HG02642 (cell line): ENCODE measurements at regions not wholly inside any gene's neighbourhood (a gene's known extent, or its start where the extent isn't known, plus 50 kb on each side); places are given as distances from the start of the nearest gene placed in this dataset.
A peak's percentile ranks its signal among the peaks of the same experiment; 100 is the strongest.

Source experiments
- ATAC-seq: cut with Tn5 transposase; IDR thresholded peaks from one replicate; pipeline ENCODE4 v1.9.1; 2021; ENCODE audit warnings: mild to moderate bottlenecking; ENCODE audit not compliant: unreplicated experiment, poor library complexity

DNA sequence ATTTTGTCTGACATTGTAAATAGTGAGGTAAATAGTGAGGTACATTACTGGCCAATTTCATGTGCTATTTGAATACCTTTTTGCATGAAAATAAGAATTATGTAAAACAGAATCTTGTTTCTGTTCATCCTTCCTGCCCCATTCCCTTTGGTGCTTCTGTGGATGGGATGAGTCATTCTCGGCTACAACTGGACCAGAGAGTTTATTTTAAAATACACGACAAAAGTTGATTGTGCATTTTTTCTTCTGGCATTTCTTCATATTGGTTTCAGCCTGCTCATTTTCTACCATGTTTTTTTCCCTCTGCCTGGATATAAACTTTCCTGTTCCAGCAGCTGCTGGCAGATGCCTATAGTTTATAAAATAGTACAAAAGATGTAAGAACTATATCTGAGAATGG is 107.5 kb downstream of the CYSLTR2 start:
- no peak for ATAC-seq

GRCh38 chr13:48769107-48769704 is 115.5 kb downstream of the CYSLTR2 start:
- peak; percentile 91 for ATAC-seq

GRCh38 chr13:48770372-48770771 is 116.6 kb downstream of the CYSLTR2 start:
- no peak for ATAC-seq

DNA sequence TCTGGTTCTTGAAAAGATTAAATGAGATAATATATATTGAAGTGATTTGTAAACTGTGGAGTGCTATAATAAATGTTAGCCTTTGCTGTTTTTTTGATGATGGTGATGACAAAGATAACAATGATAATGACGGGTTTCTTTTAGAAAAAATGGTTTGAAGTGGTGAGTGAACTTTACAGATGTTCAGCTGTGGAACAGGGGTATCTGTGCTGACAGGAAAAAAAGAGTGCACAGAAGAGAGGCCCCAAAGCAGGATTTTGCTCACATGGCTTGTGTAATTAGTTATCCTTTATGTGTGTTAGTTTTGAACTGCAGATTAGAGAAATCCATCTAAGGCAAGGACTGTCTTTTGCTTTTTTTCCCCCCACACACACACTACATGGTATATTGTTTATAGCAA is 119.2 kb downstream of the CYSLTR2 start:
- no peak for ATAC-seq

DNA sequence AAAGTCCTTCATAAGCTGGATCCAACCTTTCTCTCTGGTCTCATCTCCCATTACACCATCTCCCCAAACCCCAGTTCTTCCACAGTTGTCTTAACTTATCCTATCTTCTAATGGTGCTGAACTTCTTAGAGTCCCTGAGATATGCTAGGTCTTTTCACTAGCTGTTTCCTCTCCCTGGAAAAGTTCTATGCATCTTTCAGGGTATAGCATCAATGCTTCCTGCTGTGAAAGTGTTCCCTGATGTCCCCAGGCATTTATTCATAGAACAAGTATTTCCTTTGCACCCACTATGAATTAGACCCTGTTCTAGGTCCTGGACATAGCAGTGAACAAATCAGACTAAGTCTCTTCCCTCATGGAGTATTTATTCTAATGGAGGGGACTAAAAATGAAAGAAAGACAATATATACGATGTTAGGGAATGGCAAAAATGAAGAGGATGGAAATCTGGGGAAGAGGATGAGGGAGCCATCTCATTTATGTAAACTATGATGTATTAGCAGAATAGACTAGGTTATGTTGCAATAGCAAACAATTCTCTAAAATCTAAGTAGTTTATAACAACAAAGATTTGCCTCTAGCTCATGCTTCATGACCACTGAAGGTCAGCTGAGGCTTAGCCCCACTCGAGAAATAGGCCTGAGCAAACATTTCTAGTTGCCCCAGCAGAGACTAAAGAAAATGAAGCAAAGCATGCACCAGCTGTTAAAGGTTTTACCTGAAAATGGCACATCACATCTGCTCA is 120.0 kb downstream of the CYSLTR2 start:
- no peak for ATAC-seq

GRCh38 chr13:48775285-48775684 is 121.6 kb downstream of the CYSLTR2 start:
- ATAC-seq, result no peak

- no peak for ATAC-seq
Observed at GRCh38 chr13:48775804-48776203, 122.1 kb downstream of the CYSLTR2 start.

DNA sequence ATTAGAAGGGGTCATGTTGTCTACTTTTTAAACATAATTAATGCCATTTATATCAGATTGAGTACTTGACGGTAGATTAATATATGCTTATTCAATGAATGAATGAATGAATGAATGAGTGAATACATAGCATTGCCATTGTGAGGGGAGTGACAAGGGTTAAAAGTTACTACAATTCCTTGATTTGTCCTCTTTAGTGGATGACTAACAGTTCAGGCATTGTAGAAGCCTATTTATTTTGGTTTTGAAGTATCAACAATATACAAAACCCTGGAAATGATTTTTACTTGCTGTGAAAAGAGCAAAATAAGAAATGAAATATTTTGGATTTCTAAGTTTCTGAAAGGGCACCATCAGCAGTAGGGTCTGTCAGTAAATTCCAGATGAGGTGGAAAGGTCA is 122.7 kb downstream of the CYSLTR2 start:
- ATAC-seq, result no peak

DNA sequence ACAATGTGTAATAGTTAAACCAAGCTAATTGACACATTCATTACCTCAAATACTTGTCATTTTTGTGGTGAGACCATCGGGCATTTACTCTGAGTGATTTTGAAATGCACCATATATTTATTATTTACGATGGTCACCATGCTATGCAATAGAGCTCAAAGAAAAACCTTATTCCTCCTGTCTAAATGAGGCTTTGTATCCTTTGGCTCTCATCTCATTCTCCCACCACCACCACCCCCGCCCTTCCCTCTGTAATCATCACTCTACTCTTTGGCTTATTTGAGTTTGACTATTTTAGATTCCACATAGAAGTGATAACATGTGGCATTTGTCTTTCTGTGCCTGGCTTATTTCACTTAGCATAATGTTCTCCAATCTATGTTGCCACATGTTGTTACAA is 124.9 kb downstream of the CYSLTR2 start:
- no peak for ATAC-seq

- ATAC-seq, result no peak
Observed at GRCh38 chr13:48780713-48781341, 127.1 kb downstream of the CYSLTR2 start.

- ATAC-seq, result no peak
Observed at GRCh38 chr13:48782429-48782840, 128.7 kb downstream of the CYSLTR2 start.

GRCh38 chr13:48783181-48783630 is 129.5 kb downstream of the CYSLTR2 start:
- no peak for ATAC-seq

DNA sequence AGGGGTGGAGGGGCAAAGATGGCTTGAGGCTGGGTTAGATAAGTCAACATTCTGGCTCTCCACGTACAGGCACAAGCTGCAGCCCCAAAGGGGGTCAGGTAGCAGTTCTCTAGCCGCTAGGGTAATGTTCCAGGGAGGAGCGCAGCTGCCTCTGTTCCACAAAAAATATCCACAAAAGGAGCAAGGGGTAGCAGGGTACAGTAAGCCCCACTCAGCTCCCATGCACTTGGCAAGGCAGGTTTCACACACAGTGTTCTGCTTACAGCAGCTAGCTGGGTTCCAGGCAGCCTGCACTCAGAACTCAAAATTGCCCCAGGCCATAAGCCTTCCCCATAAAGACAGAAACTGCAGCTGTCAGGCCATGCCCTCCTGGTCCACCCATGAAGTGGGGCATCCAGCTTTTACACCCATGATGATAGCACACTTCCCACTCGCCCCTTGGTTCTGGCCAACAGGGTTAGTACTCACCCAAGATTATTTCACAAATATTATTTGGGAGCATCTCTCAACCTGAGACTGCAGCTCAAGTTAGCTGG is 130.0 kb downstream of the CYSLTR2 start:
- no peak for ATAC-seq

GRCh38 chr13:48784916-48785548 is 131.3 kb downstream of the CYSLTR2 start:
- no peak for ATAC-seq

GRCh38 chr13:48790199-48790598 is 136.5 kb downstream of the CYSLTR2 start:
- no peak for ATAC-seq

GRCh38 chr13:48790966-48791365 is 137.2 kb downstream of the CYSLTR2 start:
- ATAC-seq, result no peak

GRCh38 chr13:48797127-48797526 is 143.4 kb downstream of the CYSLTR2 start:
- no peak for ATAC-seq

DNA sequence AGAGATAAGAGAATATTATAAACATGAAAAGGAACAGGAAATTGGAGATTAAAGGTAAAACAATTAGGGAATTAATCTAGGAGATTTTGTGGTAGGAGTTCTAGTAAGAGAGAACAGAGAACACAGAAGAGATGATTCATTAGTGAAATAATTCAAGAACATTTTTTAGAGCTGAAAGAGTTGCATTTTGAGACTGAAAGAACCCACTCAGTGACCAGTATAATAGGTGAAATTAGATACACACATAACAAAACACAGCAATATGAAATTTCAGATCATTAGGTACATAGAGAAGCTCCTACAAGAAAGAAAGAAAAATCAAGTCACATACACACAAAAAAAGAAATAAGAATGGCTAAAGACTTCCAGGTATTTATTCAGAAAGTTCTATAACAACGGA is 144.0 kb downstream of the CYSLTR2 start:
- no peak for ATAC-seq

- ATAC-seq, result no peak
Observed at GRCh38 chr13:48798180-48798579, 144.5 kb downstream of the CYSLTR2 start.

DNA sequence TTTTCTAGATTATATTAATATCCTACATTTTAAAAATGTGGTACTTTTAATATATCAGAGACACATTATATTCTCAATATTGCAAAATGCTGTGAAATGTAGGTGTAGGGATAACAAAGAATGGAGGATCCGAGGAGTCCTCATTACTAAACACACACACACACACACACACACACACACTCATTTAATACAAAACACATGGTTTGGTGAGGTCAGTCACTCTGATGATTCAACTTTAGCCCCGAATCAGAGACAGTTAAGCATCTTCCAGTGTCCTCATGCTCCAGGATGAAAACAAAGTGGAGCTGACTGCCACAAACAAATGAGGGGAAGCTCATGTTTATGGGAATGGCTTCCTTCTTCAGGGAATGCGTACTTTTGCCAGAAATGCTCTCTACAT is 147.5 kb downstream of the CYSLTR2 start:
- ATAC-seq, result no peak
